ENCODE measurements at regions not wholly inside any gene's neighbourhood (a gene's known extent, or its start where the extent isn't known, plus 50 kb on each side); places are given as distances from the start of the nearest gene placed in this dataset.

- Mint-ChIP-seq H3K27ac (peak overlapping the region; percentile 38), H3K9me3 (peaks cover 7% of the 10 kb centered on the region), H3K4me3 (no peak overlapping the region)
These were observed 248.2 kb downstream of the MAN2A1 start for GRCh38 chr5:109937951-109938350.

DNA sequence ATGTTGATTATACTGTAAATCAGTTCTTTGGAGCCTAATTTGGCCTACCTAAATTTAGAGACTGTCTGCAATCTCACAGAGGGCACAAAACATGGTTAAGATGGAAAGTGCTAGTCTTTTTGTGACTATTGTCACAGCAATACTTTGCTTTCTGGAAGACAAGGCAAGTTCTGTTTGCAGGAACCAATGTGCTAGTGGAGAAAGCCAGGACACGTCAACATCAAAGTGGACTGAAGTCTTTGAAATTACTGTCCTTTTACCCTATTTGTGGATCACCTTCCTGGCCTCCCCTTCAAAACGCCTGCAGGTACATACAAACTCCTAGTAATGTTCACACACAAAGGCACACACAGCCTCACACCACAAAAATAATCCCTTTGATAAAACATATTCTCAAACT lies 248.7 kb downstream of the MAN2A1 start:
- Mint-ChIP-seq H3K4me3 (no peak overlapping the region), H3K27ac (no peak overlapping the region), H3K4me1 (peaks cover 23% of the 10 kb centered on the region), H3K27me3 (no peaks in the 10 kb centered on the region), H3K9me3 (peaks cover 7% of the 10 kb centered on the region), H3K36me3 (no peaks in the 10 kb centered on the region)

More at GRCh38 chr5:109937951-109938350, 248.2 kb downstream of the MAN2A1 start:
- Mint-ChIP-seq H3K4me1 (peaks cover 23% of the 10 kb centered on the region), H3K27me3 (no peaks in the 10 kb centered on the region), H3K36me3 (no peaks in the 10 kb centered on the region)

DNA sequence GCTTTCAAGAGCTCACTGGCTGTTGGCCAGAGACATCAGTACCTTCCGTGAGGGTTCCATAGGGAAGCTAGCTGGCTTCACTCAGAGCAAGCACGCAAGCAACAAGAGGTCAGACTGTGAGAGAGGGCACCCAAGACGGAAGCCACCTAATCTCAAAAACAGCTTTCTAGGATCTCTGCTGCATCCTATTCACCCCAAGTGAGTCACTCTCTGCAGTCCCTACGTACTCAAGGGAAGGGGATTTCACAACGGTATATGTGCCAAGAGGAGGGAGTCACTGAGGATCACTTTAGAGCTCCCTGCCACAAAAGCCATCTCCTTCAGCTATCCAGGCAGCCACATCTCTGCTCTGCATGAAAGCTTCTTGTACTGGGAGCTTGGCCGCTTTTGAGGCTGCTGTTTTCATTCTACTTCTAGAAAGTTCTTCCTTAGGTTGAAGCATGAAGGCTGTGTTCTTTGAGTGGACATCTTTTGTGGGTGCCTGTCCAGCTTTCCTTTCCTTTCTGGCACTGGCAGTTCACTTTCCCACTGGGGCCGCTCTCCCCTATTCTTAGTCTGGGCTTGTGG lies 249.5 kb downstream of the MAN2A1 start:
- Mint-ChIP-seq H3K36me3 (no peaks in the 10 kb centered on the region), H3K27ac (no peak overlapping the region), H3K4me3 (no peak overlapping the region)

DNA sequence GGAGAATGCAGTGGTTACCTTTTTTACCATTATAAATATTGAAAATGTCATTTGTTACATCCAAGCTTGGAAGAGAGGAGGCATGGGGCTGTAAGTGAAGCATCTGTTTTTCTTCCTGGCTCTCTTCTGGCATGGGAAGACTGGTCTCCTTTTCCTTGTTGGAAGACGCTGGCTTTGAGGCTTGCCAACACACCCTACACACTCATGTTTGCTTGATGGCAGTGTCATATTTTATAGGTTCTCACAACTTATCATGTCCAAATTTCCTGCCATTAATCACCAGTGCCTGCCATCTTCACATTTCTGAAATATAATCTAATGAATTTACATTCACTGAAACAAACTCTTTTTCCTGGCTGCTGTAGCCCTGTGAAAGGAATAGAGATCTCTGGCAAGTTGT lies 252.9 kb downstream of the MAN2A1 start:
- Mint-ChIP-seq H3K36me3 (no peaks in the 10 kb centered on the region), H3K4me3 (no peak overlapping the region), H3K4me1 (peaks cover 29% of the 10 kb centered on the region), H3K27ac (no peak overlapping the region), H3K27me3 (no peaks in the 10 kb centered on the region), H3K9me3 (peaks cover 7% of the 10 kb centered on the region)

More for the DNA sequence above, 249.5 kb downstream of the MAN2A1 start:
- H3K4me1 Mint-ChIP-seq: peaks cover 23% of the 10 kb centered on the region
- H3K27me3 Mint-ChIP-seq: no peaks in the 10 kb centered on the region
- peaks cover 7% of the 10 kb centered on the region for H3K9me3 Mint-ChIP-seq

DNA sequence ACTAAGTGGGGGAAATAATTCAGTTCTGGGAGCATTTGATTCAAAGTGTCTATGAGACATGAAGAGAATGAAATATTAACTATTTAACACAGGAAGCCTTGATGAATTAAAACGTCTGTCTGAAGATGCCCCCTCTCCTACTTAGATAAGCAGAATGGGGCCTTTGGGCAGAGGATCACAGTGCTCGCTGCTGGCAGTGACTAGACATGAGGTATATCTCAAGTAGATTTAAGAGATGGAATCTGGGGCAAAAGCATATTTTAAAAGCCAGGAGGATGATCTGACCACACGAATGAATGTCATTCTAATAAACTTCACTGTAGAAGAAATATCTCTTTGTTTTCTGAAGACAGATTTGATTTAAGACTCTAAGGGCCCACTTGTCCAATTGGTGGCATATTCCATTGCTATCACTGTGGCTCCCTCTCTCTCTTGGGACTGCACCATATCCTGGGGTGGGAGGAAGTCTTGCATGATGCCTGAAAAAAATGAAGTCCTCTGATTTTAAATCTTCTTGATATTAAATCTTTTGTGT lies 254.0 kb downstream of the MAN2A1 start:
- Mint-ChIP-seq H3K36me3 (no peaks in the 10 kb centered on the region), H3K27me3 (no peaks in the 10 kb centered on the region), H3K4me3 (no peak overlapping the region), H3K27ac (peak overlapping the region; percentile 46), H3K4me1 (peaks cover 26% of the 10 kb centered on the region), H3K9me3 (peaks cover 7% of the 10 kb centered on the region)

DNA sequence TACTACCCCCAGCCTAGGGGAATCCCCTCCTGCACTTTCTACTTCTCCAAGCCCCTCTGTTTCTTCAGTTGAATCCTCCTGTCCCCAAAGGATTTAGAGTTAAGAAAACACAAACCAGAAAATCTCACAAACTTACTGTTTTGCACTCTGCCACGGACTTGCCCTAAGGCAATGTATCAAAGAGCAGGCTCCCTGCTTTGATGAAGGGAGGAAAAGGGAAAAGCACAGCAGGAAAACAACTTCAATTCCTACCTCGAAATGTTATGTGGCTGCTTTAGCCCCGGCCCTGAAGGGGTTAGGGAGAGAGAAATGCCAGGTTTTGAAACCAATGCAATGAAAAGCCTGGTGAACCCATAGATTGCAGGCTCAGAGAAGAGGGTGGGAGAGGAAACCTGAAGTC lies 254.7 kb downstream of the MAN2A1 start:
- Mint-ChIP-seq H3K4me3 (no peak overlapping the region), H3K27me3 (no peaks in the 10 kb centered on the region), H3K4me1 (peaks cover 26% of the 10 kb centered on the region), H3K36me3 (no peaks in the 10 kb centered on the region), H3K27ac (no peak overlapping the region), H3K9me3 (peaks cover 6% of the 10 kb centered on the region)

- peaks cover 26% of the 10 kb centered on the region for H3K4me1 Mint-ChIP-seq
- no peaks in the 10 kb centered on the region for H3K36me3 Mint-ChIP-seq
- H3K9me3 Mint-ChIP-seq: no peaks in the 10 kb centered on the region
- H3K4me3 Mint-ChIP-seq: no peak overlapping the region
- H3K27ac Mint-ChIP-seq: no peak overlapping the region
- no peaks in the 10 kb centered on the region for H3K27me3 Mint-ChIP-seq
These were observed 255.5 kb downstream of the MAN2A1 start for GRCh38 chr5:109945097-109945678.

GRCh38 chr5:109945723-109946480 lies 256.2 kb downstream of the MAN2A1 start:
- Mint-ChIP-seq H3K36me3 (no peaks in the 10 kb centered on the region), H3K4me1 (peaks cover 26% of the 10 kb centered on the region), H3K4me3 (no peak overlapping the region), H3K9me3 (no peaks in the 10 kb centered on the region), H3K27me3 (no peaks in the 10 kb centered on the region), H3K27ac (no peak overlapping the region)

GRCh38 chr5:109946610-109947009 lies 256.9 kb downstream of the MAN2A1 start:
- no peaks in the 10 kb centered on the region for H3K27me3 Mint-ChIP-seq
- H3K4me1 Mint-ChIP-seq: peaks cover 26% of the 10 kb centered on the region
- H3K36me3 Mint-ChIP-seq: no peaks in the 10 kb centered on the region
- H3K4me3 Mint-ChIP-seq: no peak overlapping the region
- H3K9me3 Mint-ChIP-seq: no peaks in the 10 kb centered on the region
- H3K27ac Mint-ChIP-seq: no peak overlapping the region

DNA sequence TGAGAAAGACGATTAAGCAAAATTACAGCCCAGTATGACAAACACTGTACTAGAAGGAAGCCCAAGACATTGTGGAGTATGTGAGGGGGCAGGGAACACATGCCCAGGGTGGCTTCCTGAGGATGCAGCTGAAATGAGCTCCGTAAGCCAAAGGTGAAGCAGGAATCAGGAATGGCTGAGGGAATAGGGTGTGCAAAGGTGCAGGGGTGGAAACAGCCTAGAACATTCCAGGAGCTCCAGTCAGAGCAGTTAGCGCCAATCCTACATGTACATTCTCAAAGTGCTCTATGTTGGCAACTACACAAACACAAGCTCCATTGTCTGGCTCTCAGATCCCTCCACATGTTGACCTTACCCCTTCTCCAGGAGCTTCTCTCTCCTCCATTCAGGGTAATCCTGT lies 257.9 kb downstream of the MAN2A1 start:
- H3K9me3 Mint-ChIP-seq: no peaks in the 10 kb centered on the region
- H3K4me3 Mint-ChIP-seq: no peak overlapping the region
- H3K27ac Mint-ChIP-seq: no peak overlapping the region
- H3K4me1 Mint-ChIP-seq: peaks cover 23% of the 10 kb centered on the region
- no peaks in the 10 kb centered on the region for H3K27me3 Mint-ChIP-seq
- H3K36me3 Mint-ChIP-seq: no peaks in the 10 kb centered on the region

- Mint-ChIP-seq H3K9me3 (no peaks in the 10 kb centered on the region), H3K4me3 (no peak overlapping the region), H3K36me3 (no peaks in the 10 kb centered on the region), H3K27ac (no peak overlapping the region), H3K4me1 (peaks cover 10% of the 10 kb centered on the region), H3K27me3 (no peaks in the 10 kb centered on the region)
These were observed 260.9 kb downstream of the MAN2A1 start for GRCh38 chr5:109950634-109951033.

- Mint-ChIP-seq H3K9me3 (no peaks in the 10 kb centered on the region), H3K4me3 (no peak overlapping the region), H3K36me3 (no peaks in the 10 kb centered on the region), H3K27ac (no peak overlapping the region), H3K27me3 (no peaks in the 10 kb centered on the region), H3K4me1 (peaks cover 6% of the 10 kb centered on the region)
These were observed 261.6 kb downstream of the MAN2A1 start for GRCh38 chr5:109951348-109951747.

DNA sequence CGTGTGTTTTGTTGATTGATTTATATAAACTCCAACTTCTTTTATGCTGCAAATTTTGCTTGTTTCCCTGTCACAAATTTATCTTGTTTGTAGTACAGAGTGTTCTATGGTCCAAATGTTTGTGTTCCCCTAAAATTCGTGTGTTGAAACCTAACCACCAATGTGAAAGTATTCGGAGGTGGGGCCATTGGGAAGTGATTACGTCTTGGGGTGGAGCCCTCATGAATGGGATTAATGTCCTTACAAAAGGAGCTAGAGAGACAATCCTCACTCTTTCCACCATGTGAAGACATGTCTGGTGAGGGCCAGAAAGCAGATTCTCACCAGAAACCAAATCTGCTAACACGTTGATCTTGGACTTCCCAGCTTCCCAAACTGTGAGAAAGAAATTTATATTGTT lies 262.0 kb downstream of the MAN2A1 start:
- no peaks in the 10 kb centered on the region for H3K27me3 Mint-ChIP-seq
- H3K36me3 Mint-ChIP-seq: no peaks in the 10 kb centered on the region
- H3K27ac Mint-ChIP-seq: no peak overlapping the region

DNA sequence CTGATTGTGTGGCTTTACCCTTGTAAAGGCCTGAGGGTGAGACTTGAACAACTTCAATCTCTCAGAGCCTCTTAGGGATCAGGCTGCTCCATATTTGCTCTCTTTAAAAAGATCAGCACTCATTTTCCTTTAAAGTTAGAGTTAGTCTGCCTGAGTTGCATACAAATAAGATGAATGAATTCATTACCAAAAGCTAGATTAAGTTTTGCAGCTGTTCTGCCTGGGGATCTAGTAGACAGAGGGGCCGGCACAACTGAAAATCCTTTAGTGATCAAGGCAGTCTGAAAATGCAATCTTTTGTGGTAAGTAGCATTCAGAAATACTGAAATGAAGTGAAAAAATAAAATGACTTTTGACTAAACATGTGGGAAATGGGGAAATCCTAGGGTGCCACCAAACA lies 264.0 kb downstream of the MAN2A1 start:
- Mint-ChIP-seq H3K4me1 (peaks cover 8% of the 10 kb centered on the region), H3K27ac (no peak overlapping the region)

More for the DNA sequence above, 262.0 kb downstream of the MAN2A1 start:
- Mint-ChIP-seq H3K9me3 (no peaks in the 10 kb centered on the region), H3K4me3 (no peak overlapping the region), H3K4me1 (peaks cover 2% of the 10 kb centered on the region)

GRCh38 chr5:109956884-109957283 lies 267.2 kb downstream of the MAN2A1 start:
- H3K27me3 Mint-ChIP-seq: no peaks in the 10 kb centered on the region
- H3K4me1 Mint-ChIP-seq: peaks cover 15% of the 10 kb centered on the region
- no peak overlapping the region for H3K4me3 Mint-ChIP-seq
- no peak overlapping the region for H3K27ac Mint-ChIP-seq
- no peaks in the 10 kb centered on the region for H3K36me3 Mint-ChIP-seq
- H3K9me3 Mint-ChIP-seq: no peaks in the 10 kb centered on the region

More for the DNA sequence above, 264.0 kb downstream of the MAN2A1 start:
- Mint-ChIP-seq H3K9me3 (no peaks in the 10 kb centered on the region), H3K36me3 (no peaks in the 10 kb centered on the region), H3K4me3 (no peak overlapping the region), H3K27me3 (no peaks in the 10 kb centered on the region)

- Mint-ChIP-seq H3K36me3 (no peaks in the 10 kb centered on the region), H3K4me1 (peaks cover 22% of the 10 kb centered on the region), H3K27me3 (no peaks in the 10 kb centered on the region), H3K4me3 (no peak overlapping the region), H3K9me3 (no peaks in the 10 kb centered on the region), H3K27ac (no peak overlapping the region)
These were observed 268.4 kb downstream of the MAN2A1 start for GRCh38 chr5:109958082-109958481.

Measured in activated naive CD4-positive, alpha-beta T cell treated with anti-CD3 and anti-CD28 coated beads, Interleukin-2, amount 50 U/mL, for 24 hours (primary cell).